Astrocyte of the cerebellum (primary cell): ENCODE measurements at regions not wholly inside any gene's neighbourhood (a gene's known extent, or its start where the extent isn't known, plus 50 kb on each side); places are given as distances from the start of the nearest gene placed in this dataset.

ENCODE experiments used
- DNase-seq: peaks from one replicate; pipeline ENCODE4 v3.0.0-alpha.2; 2011; ENCODE audit warnings: low read depth
- H3K4me3 ChIP-seq: 2 replicates; pipeline ENCODE4 v1.5.1; 2011; ENCODE audit warnings: mild to moderate bottlenecking, low read depth, low read length, moderate library complexity
- in situ Hi-C: cut with HindIII; loops from 2 replicates; pipeline ENCODE4 v1.10.0; 2017; ENCODE audit warnings: low sequenced_read_pairs
- TF ChIP-seq, protein P1 (sequence below): IDR thresholded peaks from 2 replicates; pipeline ENCODE4 v1.5.1; 2012; ENCODE audit warnings: low read length, low read depth, moderate library complexity, mild to moderate bottlenecking; ENCODE audit errors: missing control alignments

DNA sequence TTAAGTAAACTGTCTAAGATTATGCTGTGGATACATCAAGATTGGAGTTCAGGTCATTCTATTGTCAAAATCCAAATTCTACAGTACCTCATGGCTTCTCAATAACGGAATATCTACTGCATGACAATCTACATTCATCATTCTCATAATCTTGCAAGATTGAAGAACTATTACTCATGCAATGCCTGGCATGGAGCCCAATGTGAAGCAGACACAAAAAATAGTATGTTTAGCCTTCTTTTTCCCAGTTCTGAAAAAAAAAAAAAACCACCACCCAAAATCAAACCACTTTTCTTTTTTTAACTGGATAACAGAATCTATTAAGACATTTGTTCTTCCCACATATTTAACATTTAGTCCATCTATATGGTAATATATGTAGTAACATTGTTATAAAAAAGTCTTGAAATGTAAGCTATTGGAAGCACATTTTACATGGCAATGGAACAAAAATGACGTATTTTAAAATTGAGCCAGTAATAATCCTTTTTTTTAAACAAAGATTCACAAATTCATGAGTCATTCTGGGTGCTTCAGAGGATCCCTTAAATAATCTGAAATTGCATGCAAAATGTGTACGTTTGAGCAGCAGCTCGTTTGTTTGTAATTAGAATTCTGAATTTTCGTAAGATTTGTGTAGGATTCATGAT, 232.2 kb upstream of the FMR1 start:
- TF ChIP-seq, protein P1, sequence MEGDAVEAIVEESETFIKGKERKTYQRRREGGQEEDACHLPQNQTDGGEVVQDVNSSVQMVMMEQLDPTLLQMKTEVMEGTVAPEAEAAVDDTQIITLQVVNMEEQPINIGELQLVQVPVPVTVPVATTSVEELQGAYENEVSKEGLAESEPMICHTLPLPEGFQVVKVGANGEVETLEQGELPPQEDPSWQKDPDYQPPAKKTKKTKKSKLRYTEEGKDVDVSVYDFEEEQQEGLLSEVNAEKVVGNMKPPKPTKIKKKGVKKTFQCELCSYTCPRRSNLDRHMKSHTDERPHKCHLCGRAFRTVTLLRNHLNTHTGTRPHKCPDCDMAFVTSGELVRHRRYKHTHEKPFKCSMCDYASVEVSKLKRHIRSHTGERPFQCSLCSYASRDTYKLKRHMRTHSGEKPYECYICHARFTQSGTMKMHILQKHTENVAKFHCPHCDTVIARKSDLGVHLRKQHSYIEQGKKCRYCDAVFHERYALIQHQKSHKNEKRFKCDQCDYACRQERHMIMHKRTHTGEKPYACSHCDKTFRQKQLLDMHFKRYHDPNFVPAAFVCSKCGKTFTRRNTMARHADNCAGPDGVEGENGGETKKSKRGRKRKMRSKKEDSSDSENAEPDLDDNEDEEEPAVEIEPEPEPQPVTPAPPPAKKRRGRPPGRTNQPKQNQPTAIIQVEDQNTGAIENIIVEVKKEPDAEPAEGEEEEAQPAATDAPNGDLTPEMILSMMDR: no peak
- no peak overlapping the region for H3K4me3 ChIP-seq
- DNase-seq: no peak
- in situ Hi-C loops: no loop called here

DNA sequence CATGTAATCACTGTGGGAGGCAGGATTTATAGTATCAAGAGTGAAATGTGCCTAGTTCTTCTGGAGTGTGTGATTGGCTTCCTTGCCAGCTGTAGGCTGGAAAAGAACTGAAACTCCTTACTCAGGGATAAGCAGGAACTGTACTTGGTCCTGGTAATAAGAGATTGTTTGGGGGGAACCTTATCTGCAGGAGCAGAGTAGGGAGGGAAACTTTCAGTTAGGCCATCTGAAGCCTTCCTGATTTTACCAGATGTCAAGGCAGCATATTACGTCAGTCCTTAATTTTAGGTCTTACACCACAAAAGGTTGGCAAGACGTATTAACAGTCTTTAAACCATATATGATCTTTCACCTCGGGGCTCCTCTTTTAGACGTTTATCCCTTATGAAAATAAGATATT, 231.5 kb upstream of the FMR1 start:
- in situ Hi-C loops: no loop called here
- H3K4me3 ChIP-seq: no peak overlapping the region
- TF ChIP-seq, protein P1: no peak
- no peak for DNase-seq

DNA sequence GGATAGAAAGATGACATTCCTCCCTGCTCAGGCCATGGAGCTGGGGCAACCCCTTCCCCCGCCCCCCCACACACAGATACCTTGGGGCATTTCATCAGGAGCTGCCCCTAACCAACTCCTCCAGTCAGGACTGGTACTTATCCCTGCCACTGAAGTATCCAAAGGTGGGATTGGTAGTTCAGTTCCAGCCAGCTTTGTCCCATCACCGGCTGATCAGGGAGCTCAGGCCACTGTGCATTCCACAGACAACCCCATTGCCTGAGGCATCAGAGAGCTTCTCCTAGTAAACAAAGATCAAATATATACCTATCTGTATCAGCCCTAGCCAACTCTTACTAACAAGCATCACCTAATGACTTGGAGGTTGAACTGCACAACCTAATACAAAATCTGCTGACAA, 218.2 kb upstream of the FMR1 start:
- DNase-seq: no peak
- H3K4me3 ChIP-seq: no peak overlapping the region
- in situ Hi-C loops: no loop called here
- TF ChIP-seq, protein P1: no peak

DNA sequence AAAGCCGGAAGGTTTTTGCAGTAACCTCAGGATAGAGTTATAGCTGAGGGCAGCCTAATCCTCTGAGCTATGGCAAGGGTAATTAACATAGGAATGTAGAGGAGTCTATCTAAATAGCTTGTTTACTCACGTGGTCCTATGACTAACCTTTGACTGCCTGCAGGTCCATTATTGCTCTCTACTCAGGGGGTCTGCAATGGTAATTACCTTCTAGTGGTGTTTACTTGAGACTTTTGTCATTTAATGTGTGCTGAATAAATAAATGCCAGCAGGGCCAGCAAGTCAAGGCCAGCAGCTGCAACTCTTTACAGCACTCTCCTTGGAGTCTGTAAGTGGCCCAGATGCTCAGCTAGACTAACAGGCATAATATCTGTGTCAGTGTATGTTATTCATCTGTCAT, 212.7 kb upstream of the FMR1 start:
- DNase-seq: no peak
- no peak overlapping the region for H3K4me3 ChIP-seq
- TF ChIP-seq, protein P1: no peak
- in situ Hi-C loops: no loop called here

DNA sequence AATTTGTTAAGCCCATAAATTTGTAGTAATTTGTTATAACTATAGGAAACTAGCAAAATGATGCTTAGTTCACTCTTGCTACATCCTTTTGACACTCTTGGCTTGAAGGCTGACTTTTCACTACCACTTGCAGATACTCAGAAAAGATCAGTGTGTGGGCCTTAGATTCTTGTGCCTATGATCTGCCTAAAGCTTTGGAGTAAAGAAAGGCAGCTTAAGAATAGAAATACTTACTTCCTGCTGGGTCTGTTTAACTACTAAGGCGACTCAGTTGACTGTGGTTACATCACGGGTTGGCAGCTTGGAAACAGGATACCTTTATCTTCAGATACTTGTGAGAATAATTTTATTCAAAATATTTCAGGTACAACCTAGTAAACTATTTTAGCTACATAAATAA, 201.4 kb upstream of the FMR1 start:
- in situ Hi-C loops: no loop called here
- DNase-seq: no peak
- TF ChIP-seq, protein P1: no peak
- no peak overlapping the region for H3K4me3 ChIP-seq

DNA sequence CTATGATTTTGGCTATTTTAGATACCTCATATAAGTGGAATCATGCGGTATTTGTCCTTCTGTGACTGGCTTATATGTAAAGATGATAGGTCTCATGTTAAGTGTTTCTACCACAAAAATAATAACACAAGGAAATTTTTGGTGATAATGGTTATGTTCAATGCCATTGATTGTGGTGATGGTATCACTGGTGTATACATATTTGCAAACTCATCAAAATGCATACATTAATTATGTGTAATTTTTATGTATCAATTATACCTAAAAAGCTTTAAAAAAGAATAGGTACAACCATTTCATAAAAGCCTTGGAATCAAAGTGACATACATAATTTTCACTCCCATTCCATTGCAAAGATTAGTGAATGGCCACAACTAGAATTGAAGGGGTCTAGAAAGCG, 178.3 kb upstream of the FMR1 start:
- in situ Hi-C loops: no loop called here
- H3K4me3 ChIP-seq: no peak overlapping the region
- TF ChIP-seq, protein P1: no peak
- DNase-seq: no peak
